PFSK-1 (cell line): ENCODE measurements at regions not wholly inside any gene's neighbourhood (a gene's known extent, or its start where the extent isn't known, plus 50 kb on each side); places are given as distances from the start of the nearest gene placed in this dataset.

ENCODE experiments used
- FOXP2 ChIP-seq: optimal IDR thresholded peaks from 2 replicates; pipeline ENCODE3; 2011; ENCODE audit warnings: borderline replicate concordance, control low read depth, inconsistent platforms; ENCODE audit not compliant: insufficient read depth; ENCODE audit errors: extremely low read length, extremely low read depth
- POLR2AphosphoS5 ChIP-seq: IDR thresholded peaks from 2 replicates; pipeline ENCODE4 v1.6.1; 2012; ENCODE audit warnings: low read depth, mild to moderate bottlenecking, control low read depth, low read length, moderate library complexity
- REST ChIP-seq, 2 experiments: IDR thresholded peaks; 2 replicates each; pipeline versions ENCODE4 v1.6.1 to v1.8.0; 2011 to 2012; ENCODE audit warnings: low read depth in 2 of 2, low read length in 2 of 2, control low read depth in 1 of 2, inconsistent platforms in 1 of 2, mild to moderate bottlenecking in 1 of 2, moderate library complexity in 1 of 2; ENCODE audit not compliant: insufficient read depth in 1 of 2
- SIN3A ChIP-seq: IDR thresholded peaks from 2 replicates; pipeline ENCODE4 v1.6.1; 2012; ENCODE audit warnings: mild to moderate bottlenecking, low read length, moderate library complexity, borderline replicate concordance; ENCODE audit not compliant: insufficient read depth
- TAF1 ChIP-seq: IDR thresholded peaks from 2 replicates; pipeline ENCODE4 v1.6.1; 2012; ENCODE audit warnings: low read length, control low read depth, borderline replicate concordance; ENCODE audit not compliant: insufficient read depth

GRCh38 chr1:80531182-80531581 is 1269.6 kb upstream of the ADGRL2 start:
- TF ChIP-seq TAF1 = no peak
- no peak for TF ChIP-seq SIN3A
- TF ChIP-seq FOXP2 = no peak
- TF ChIP-seq POLR2AphosphoS5 = no peak
- no peak for TF ChIP-seq REST (IDR thresholded peaks at IDR 0.05; ENCODE audit: insufficient read depth in 1 of 2, low read depth in 2 of 2, low read length in 2 of 2)

- TF ChIP-seq FOXP2 (no peak), POLR2AphosphoS5 (no peak), SIN3A (no peak), TAF1 (no peak), REST (IDR thresholded peaks at IDR 0.05; ENCODE audit: insufficient read depth in 1 of 2, low read depth in 2 of 2, low read length in 2 of 2) (no peak)
Observed at GRCh38 chr1:80529546-80529945, 1271.2 kb upstream of the ADGRL2 start.

- TF ChIP-seq REST (IDR thresholded peaks at IDR 0.05; ENCODE audit: insufficient read depth in 1 of 2, low read depth in 2 of 2, low read length in 2 of 2) (no peak), SIN3A (no peak), TAF1 (no peak), FOXP2 (no peak), POLR2AphosphoS5 (no peak)
Observed at GRCh38 chr1:80523861-80524260, 1276.9 kb upstream of the ADGRL2 start.

DNA sequence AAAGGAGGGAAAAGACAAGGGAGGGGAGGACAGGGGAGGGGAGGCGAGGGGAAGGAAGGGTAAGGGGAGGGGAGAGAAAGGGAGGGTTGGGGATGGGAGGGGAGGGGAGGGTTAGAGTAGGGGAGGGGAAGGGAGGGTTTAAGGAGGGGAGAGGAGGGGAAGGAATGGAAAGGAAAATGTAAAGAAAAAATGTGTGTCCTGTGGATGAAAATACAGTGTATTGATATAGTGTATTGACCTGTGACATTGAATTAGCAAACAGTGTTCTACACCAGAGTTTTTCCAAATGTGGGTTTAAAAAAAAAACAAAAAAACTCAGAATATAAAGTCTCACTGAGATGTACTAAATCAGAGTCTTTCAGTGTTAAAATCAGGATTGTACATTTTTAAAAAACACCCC is 1279.8 kb upstream of the ADGRL2 start:
- TF ChIP-seq TAF1 (no peak), POLR2AphosphoS5 (no peak), SIN3A (no peak), REST (IDR thresholded peaks at IDR 0.05; ENCODE audit: insufficient read depth in 1 of 2, low read depth in 2 of 2, low read length in 2 of 2) (no peak), FOXP2 (no peak)

DNA sequence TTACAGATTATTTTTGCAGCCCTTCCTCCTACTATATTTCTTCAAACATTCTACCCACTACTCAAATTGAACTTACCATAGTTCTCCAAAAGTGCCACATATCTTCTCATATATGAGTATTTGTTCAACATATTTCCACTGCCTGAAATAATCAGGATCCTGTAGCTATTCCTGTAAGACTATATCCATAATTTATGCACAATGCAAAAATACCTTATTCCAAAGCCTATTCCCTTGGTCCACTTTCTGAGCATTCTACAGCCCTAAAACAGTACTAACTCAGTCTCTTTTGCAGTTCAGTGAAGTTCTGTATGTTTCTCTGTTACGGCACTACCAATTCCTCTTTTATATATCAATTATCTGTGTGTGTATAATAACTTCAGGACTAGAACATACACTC is 1283.7 kb upstream of the ADGRL2 start:
- no peak for TF ChIP-seq SIN3A
- TF ChIP-seq POLR2AphosphoS5 = no peak
- no peak for TF ChIP-seq FOXP2
- no peak for TF ChIP-seq REST (IDR thresholded peaks at IDR 0.05; ENCODE audit: insufficient read depth in 1 of 2, low read depth in 2 of 2, low read length in 2 of 2)
- TF ChIP-seq TAF1 = no peak
